Vagina (tissue), 2 donors: ENCODE measurements at regions not wholly inside any gene's neighbourhood (a gene's known extent, or its start where the extent isn't known, plus 50 kb on each side); places are given as distances from the start of the nearest gene placed in this dataset.

Source experiments
- CTCF ChIP-seq, 3 experiments: fragments of 450-650 bp in 2 of 3; fragments of 200-600 bp in 1 of 3; sonication (generic) in 1 of 3; IDR thresholded peaks; one replicate each; pipeline ENCODE4 v1.5.1; 2017 to 2019; ENCODE audit warnings: antibody characterized with exemption in 3 of 3, mild to moderate bottlenecking in 2 of 3, moderate library complexity in 2 of 3
- POLR2A ChIP-seq, 2 donors: fragments of 450-650 bp; IDR thresholded peaks; one replicate each; pipeline ENCODE4 v1.6.1; 2017; ENCODE audit warnings: antibody characterized with exemption in 2 of 2, mild to moderate bottlenecking in 2 of 2, moderate library complexity in 2 of 2

- TF ChIP-seq CTCF (IDR thresholded peaks at IDR 0.05): no peak
- TF ChIP-seq POLR2A (IDR thresholded peaks at IDR 0.05): no peak
Measured at GRCh38 chr11:76257074-76257719, 50.9 kb upstream of the WNT11 start.
